ENCODE measurements at regions not wholly inside any gene's neighbourhood (a gene's known extent, or its start where the extent isn't known, plus 50 kb on each side); places are given as distances from the start of the nearest gene placed in this dataset.

DNA sequence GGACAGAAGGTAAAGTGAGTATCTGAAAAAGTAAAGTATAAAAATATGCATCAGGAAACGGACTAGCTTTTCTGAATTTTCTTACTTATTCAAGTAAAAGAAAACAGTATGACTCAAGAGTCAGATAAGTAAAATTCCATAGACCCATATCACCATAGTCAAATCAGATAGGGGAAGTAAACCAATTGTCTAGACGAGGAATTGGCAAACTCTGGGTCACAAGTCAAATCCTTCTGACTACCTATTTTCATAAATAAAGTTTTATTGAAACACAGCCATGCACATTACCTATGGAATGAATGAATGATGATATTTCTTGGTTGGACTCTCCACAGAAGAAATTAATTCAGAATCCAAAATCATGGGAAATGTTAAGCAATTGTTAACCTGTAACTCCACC is 59.1 kb upstream of the TMC1 start:
- TF ChIP-seq ZNF8 (CRISPR knock-in tag; IDR thresholded peaks at IDR 0.05) (no peak), ZFP30 (CRISPR knock-in tag; IDR thresholded peaks at IDR 0.05) (no peak), ZFP3 (CRISPR knock-in tag; IDR thresholded peaks at IDR 0.05) (no peak), BACH2 (CRISPR knock-in tag; IDR thresholded peaks at IDR 0.05; ENCODE audit: borderline replicate concordance) (no peak), ISL1 (CRISPR knock-in tag; IDR thresholded peaks at IDR 0.05) (no peak), RARB (CRISPR knock-in tag; IDR thresholded peaks at IDR 0.05) (no peak), PPARA (CRISPR knock-in tag; IDR thresholded peaks at IDR 0.05; ENCODE audit: borderline replicate concordance) (no peak), ZC3H10 (CRISPR knock-in tag; IDR thresholded peaks at IDR 0.05) (no peak), ARNTL (CRISPR knock-in tag; IDR thresholded peaks at IDR 0.05; ENCODE audit: borderline replicate concordance, low read depth) (no peak), OSR1 (CRISPR knock-in tag; IDR thresholded peaks at IDR 0.05) (no peak)
- TF ChIP-seq, protein P1, sequence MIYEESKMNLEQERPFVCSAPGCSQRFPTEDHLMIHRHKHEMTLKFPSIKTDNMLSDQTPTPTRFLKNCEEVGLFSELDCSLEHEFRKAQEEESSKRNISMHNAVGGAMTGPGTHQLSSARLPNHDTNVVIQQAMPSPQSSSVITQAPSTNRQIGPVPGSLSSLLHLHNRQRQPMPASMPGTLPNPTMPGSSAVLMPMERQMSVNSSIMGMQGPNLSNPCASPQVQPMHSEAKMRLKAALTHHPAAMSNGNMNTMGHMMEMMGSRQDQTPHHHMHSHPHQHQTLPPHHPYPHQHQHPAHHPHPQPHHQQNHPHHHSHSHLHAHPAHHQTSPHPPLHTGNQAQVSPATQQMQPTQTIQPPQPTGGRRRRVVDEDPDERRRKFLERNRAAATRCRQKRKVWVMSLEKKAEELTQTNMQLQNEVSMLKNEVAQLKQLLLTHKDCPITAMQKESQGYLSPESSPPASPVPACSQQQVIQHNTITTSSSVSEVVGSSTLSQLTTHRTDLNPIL (CRISPR knock-in tag; IDR thresholded peaks at IDR 0.05; ENCODE audit: low read depth): no peak
- TF ChIP-seq, protein P2, sequence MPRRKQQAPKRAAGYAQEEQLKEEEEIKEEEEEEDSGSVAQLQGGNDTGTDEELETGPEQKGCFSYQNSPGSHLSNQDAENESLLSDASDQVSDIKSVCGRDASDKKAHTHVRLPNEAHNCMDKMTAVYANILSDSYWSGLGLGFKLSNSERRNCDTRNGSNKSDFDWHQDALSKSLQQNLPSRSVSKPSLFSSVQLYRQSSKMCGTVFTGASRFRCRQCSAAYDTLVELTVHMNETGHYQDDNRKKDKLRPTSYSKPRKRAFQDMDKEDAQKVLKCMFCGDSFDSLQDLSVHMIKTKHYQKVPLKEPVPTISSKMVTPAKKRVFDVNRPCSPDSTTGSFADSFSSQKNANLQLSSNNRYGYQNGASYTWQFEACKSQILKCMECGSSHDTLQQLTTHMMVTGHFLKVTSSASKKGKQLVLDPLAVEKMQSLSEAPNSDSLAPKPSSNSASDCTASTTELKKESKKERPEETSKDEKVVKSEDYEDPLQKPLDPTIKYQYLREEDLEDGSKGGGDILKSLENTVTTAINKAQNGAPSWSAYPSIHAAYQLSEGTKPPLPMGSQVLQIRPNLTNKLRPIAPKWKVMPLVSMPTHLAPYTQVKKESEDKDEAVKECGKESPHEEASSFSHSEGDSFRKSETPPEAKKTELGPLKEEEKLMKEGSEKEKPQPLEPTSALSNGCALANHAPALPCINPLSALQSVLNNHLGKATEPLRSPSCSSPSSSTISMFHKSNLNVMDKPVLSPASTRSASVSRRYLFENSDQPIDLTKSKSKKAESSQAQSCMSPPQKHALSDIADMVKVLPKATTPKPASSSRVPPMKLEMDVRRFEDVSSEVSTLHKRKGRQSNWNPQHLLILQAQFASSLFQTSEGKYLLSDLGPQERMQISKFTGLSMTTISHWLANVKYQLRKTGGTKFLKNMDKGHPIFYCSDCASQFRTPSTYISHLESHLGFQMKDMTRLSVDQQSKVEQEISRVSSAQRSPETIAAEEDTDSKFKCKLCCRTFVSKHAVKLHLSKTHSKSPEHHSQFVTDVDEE (CRISPR knock-in tag; IDR thresholded peaks at IDR 0.05): no peak
- TF ChIP-seq, protein P3, sequence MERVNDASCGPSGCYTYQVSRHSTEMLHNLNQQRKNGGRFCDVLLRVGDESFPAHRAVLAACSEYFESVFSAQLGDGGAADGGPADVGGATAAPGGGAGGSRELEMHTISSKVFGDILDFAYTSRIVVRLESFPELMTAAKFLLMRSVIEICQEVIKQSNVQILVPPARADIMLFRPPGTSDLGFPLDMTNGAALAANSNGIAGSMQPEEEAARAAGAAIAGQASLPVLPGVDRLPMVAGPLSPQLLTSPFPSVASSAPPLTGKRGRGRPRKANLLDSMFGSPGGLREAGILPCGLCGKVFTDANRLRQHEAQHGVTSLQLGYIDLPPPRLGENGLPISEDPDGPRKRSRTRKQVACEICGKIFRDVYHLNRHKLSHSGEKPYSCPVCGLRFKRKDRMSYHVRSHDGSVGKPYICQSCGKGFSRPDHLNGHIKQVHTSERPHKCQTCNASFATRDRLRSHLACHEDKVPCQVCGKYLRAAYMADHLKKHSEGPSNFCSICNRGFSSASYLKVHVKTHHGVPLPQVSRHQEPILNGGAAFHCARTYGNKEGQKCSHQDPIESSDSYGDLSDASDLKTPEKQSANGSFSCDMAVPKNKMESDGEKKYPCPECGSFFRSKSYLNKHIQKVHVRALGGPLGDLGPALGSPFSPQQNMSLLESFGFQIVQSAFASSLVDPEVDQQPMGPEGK (CRISPR knock-in tag; IDR thresholded peaks at IDR 0.05; ENCODE audit: borderline replicate concordance): no peak
- TF ChIP-seq, protein P4, sequence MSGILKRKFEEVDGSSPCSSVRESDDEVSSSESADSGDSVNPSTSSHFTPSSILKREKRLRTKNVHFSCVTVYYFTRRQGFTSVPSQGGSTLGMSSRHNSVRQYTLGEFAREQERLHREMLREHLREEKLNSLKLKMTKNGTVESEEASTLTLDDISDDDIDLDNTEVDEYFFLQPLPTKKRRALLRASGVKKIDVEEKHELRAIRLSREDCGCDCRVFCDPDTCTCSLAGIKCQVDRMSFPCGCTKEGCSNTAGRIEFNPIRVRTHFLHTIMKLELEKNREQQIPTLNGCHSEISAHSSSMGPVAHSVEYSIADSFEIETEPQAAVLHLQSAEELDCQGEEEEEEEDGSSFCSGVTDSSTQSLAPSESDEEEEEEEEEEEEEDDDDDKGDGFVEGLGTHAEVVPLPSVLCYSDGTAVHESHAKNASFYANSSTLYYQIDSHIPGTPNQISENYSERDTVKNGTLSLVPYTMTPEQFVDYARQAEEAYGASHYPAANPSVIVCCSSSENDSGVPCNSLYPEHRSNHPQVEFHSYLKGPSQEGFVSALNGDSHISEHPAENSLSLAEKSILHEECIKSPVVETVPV (CRISPR knock-in tag; IDR thresholded peaks at IDR 0.05): no peak

Measured in SK-N-SH treated with all-trans-retinoic acid at 6 μM for 48 hours (cell line).